Fibroblast of pulmonary artery (primary cell): ENCODE measurements at regions not wholly inside any gene's neighbourhood (a gene's known extent, or its start where the extent isn't known, plus 50 kb on each side); places are given as distances from the start of the nearest gene placed in this dataset.

Experiments used
- DNase-seq: peaks from one replicate; pipeline ENCODE4 v3.0.0-alpha.2; 2010; ENCODE audit warnings: low read depth
- H3K4me3 ChIP-seq: replicated peaks from 2 replicates; pipeline ENCODE4 v1.5.1; 2011; ENCODE audit warnings: low read depth, mild to moderate bottlenecking, control low read depth, low read length, moderate library complexity
- CTCF ChIP-seq: IDR thresholded peaks from 2 replicates; pipeline ENCODE4 v1.5.1; 2011; ENCODE audit warnings: mild to moderate bottlenecking, control low read depth, low read length, inconsistent platforms; ENCODE audit errors: missing control alignments

DNA sequence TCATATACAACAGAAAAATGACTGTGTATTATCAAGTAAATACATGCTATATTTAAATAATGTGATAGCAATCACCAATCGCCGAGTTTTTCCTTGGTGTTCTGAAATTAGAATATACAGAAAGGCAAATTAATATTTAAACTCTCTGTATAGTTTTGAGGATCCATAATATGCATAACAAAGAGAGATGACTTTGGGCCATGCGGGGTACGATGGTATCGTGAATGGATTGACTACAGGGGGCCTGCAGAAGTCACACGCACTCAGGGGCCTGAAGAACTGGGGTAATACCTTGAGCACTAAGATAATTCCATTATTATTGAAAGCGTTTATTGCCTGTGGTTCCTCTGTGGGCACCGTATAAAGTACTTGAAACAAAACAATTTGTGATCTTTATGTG, 314.0 kb downstream of the TEX29 start:
- DNase-seq: no peak
- no peak for TF ChIP-seq CTCF
- H3K4me3 ChIP-seq: no peak overlapping the region

DNA sequence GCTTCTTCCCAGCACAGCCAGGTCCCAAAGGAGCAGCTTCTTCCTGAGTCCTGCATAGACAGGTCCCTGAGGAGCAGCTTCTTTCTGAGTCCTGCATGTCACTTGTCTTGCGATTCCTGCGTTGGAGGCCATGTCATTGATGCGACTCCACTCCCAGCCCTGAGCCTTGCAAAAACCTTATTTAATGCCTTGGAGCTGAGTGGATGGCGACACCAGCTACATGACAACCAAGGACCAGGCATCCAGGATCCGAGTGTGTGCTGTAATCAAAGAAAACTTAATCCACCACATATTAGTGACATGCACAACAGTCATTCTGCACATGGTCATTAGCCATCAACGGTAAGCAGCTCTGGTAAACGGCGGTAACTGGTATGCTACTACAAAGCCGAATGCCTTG, 315.8 kb downstream of the TEX29 start:
- TF ChIP-seq CTCF: no peak
- DNase-seq: no peak
- no peak overlapping the region for H3K4me3 ChIP-seq

GRCh38 chr13:111636804-111637203, 316.4 kb downstream of the TEX29 start:
- no peak for DNase-seq
- H3K4me3 ChIP-seq: no peak overlapping the region
- TF ChIP-seq CTCF: no peak

- no peak for TF ChIP-seq CTCF
- H3K4me3 ChIP-seq: no peak overlapping the region
- DNase-seq: no peak
Observed at GRCh38 chr13:111637365-111637764, 316.9 kb downstream of the TEX29 start.

- TF ChIP-seq CTCF: no peak
- no peak overlapping the region for H3K4me3 ChIP-seq
- DNase-seq: no peak
Observed at GRCh38 chr13:111638233-111638632, 317.8 kb downstream of the TEX29 start.

- no peak for DNase-seq
- no peak for TF ChIP-seq CTCF
- no peak overlapping the region for H3K4me3 ChIP-seq
Observed at GRCh38 chr13:111639196-111639705, 318.8 kb downstream of the TEX29 start.

DNA sequence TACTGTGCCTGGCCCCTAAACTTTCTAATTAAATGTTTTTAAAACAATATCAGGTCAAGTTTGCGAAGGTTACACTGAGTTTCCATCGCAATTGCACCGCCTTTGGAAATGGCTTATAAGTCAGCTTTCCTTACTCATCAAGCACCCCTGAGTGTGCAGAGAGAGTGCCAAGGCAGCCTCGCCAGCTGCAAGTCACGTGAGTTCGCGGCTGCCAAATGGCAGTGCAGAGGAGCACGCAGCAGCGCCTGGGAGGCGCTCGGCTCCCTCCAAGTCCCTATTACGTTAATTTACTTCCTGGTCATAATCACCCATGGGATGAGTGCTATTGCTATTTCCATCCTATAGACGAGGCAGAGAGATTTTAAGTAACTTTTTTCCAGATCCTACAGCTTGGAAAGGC, 319.6 kb downstream of the TEX29 start:
- H3K4me3 ChIP-seq: no peak overlapping the region
- no peak for TF ChIP-seq CTCF
- no peak for DNase-seq
